ENCODE measurements at regions not wholly inside any gene's neighbourhood (a gene's known extent, or its start where the extent isn't known, plus 50 kb on each side); places are given as distances from the start of the nearest gene placed in this dataset.

DNA sequence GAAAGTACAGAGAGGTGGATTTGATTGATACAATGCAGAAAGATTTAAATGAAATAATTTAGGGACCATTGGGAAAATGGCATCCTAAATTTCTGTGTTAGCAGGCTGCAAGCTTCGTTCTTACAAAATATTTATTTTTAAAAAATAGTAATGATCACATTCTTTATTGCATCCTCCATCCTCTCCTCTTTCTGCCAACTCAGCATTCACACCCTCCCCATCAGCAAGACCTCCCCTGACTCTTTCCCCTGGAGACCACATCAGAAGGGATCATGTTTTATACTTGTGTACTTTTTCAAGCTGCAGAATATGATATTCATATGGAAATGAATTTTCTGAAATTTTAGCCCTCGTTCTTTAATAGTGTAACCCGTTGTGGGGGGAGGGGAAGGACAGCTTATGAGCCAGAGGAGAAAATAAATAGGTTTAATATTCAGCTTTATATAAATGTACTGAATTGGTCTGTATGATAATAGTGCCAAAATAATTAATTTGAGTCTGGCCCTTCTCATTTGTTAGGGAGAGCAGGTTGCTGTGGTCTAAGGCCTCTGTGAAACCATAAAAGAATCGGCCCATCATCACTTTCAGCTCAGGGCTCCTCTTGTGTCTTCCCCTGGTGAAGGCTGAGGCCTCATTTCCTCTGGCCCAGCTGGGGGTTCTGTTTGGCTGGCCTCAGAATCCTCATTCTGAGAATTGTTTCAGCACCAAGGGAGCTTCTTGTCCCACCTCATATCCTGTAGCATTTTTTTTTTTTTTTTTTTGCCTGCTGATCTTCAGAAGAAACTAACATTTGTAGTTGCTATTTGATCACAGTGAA, 330.8 kb downstream of the TXNL1 start:
- TF ChIP-seq, protein P1, sequence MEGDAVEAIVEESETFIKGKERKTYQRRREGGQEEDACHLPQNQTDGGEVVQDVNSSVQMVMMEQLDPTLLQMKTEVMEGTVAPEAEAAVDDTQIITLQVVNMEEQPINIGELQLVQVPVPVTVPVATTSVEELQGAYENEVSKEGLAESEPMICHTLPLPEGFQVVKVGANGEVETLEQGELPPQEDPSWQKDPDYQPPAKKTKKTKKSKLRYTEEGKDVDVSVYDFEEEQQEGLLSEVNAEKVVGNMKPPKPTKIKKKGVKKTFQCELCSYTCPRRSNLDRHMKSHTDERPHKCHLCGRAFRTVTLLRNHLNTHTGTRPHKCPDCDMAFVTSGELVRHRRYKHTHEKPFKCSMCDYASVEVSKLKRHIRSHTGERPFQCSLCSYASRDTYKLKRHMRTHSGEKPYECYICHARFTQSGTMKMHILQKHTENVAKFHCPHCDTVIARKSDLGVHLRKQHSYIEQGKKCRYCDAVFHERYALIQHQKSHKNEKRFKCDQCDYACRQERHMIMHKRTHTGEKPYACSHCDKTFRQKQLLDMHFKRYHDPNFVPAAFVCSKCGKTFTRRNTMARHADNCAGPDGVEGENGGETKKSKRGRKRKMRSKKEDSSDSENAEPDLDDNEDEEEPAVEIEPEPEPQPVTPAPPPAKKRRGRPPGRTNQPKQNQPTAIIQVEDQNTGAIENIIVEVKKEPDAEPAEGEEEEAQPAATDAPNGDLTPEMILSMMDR (IDR thresholded peaks at IDR 0.05), result no peak
- TF ChIP-seq POLR2A (IDR thresholded peaks at IDR 0.05), result no peak
